Fibroblast of lung (primary cell): ENCODE measurements at regions not wholly inside any gene's neighbourhood (a gene's known extent, or its start where the extent isn't known, plus 50 kb on each side); places are given as distances from the start of the nearest gene placed in this dataset.
A peak's percentile ranks its signal among the peaks of the same experiment; 100 is the strongest.

Experiments
- DNase-seq, 2 donors: peaks; one replicate each; pipeline versions ENCODE4 v3.0.0 to v3.0.0-alpha.2; 2010; ENCODE audit warnings: low read depth in 2 of 2
- H2AFZ ChIP-seq: 2 replicates; pipeline ENCODE4 v1.5.1; 2012; ENCODE audit warnings: low read length, control low read depth, inconsistent platforms
- H3K27ac ChIP-seq: 2 replicates; pipeline ENCODE4 v1.5.1; 2011; ENCODE audit warnings: low read length, control low read depth; ENCODE audit not compliant: insufficient read depth
- H3K27me3 ChIP-seq: 2 replicates; pipeline ENCODE4 v1.5.1; 2011; ENCODE audit warnings: mild to moderate bottlenecking, low read length; ENCODE audit not compliant: control insufficient read depth, insufficient read depth
- H3K36me3 ChIP-seq: 2 replicates; pipeline ENCODE4 v1.5.1; 2011; ENCODE audit warnings: low read length; ENCODE audit not compliant: control insufficient read depth, insufficient read depth
- H3K4me1 ChIP-seq: 2 replicates; pipeline ENCODE4 v1.5.1; 2011; ENCODE audit warnings: low read length; ENCODE audit not compliant: control insufficient read depth, insufficient read depth; ENCODE audit errors: extremely low read depth
- H3K4me2 ChIP-seq: 2 replicates; pipeline ENCODE4 v1.5.1; 2011; ENCODE audit warnings: low read length, control low read depth; ENCODE audit not compliant: insufficient read depth; ENCODE audit errors: extremely low read depth
- H3K4me3 ChIP-seq, 4 experiments: fragments of 200-600 bp in 1 of 4; sonication (generic) in 1 of 4; replicated peaks in 1 of 4; 2 replicates each; pipeline ENCODE4 v1.5.1; 2011 to 2016; ENCODE audit warnings: low read length in 4 of 4, low read depth in 3 of 4, mild to moderate bottlenecking in 3 of 4, control low read depth in 2 of 4, inconsistent platforms in 1 of 4, mixed read lengths in 1 of 4; ENCODE audit not compliant: insufficient read depth in 1 of 4; ENCODE audit errors: control extremely low read depth in 1 of 4
- H3K79me2 ChIP-seq: 2 replicates; pipeline ENCODE4 v1.5.1; 2012; ENCODE audit warnings: mild to moderate bottlenecking, low read length, inconsistent platforms; ENCODE audit not compliant: control insufficient read depth, insufficient read depth
- H3K9ac ChIP-seq: 2 replicates; pipeline ENCODE4 v1.5.1; 2011; ENCODE audit warnings: mild to moderate bottlenecking, low read length, control low read depth; ENCODE audit not compliant: insufficient read depth
- H3K9me3 ChIP-seq: 2 replicates; pipeline ENCODE4 v1.5.1; 2012; ENCODE audit warnings: low read depth, low read length; ENCODE audit not compliant: control insufficient read depth, insufficient read depth
- H4K20me1 ChIP-seq: 2 replicates; pipeline ENCODE4 v1.5.1; 2011; ENCODE audit warnings: low read length; ENCODE audit not compliant: control insufficient read depth, insufficient read depth; ENCODE audit errors: extremely low read depth
- CTCF ChIP-seq, 2 donors: IDR thresholded peaks in 1 of 2; conservative IDR thresholded peaks in 1 of 2; 1 replicate in 1 of 2; 2 replicates in 1 of 2; pipeline ENCODE4 v1.5.1; 2011 to 2012; ENCODE audit warnings: low read length in 2 of 2, control low read depth in 1 of 2, inconsistent platforms in 1 of 2, low read depth in 1 of 2, mild to moderate bottlenecking in 1 of 2
- EZH2 ChIP-seq: IDR thresholded peaks from 2 replicates; pipeline ENCODE4 v1.5.1; 2012; ENCODE audit warnings: low read length, control low read depth, mild to moderate bottlenecking; ENCODE audit errors: missing control alignments

GRCh38 chr17:31598399-31598782 lies 206.9 kb downstream of the RAB11FIP4 start:
- no peak for DNase-seq
- no peak for TF ChIP-seq EZH2
- TF ChIP-seq CTCF (conservative IDR thresholded peaks at IDR 0.05 in 1 of 2, IDR thresholded peaks at IDR 0.05 in 1 of 2; ENCODE audit: low read depth in 1 of 2, low read length in 2 of 2) = no peak
- Histone ChIP-seq H3K27ac (no peak overlapping the region), H3K4me2 (no peak overlapping the region), H3K36me3 (peaks cover 10% of the 10 kb centered on the region), H3K4me3 (no peak overlapping the region), H3K27me3 (no peaks in the 10 kb centered on the region), H4K20me1 (no peaks in the 10 kb centered on the region), H3K9ac (no peak overlapping the region), H2AFZ (no peak overlapping the region), H3K4me1 (peaks cover 36% of the 10 kb centered on the region), H3K79me2 (no peaks in the 10 kb centered on the region), H3K9me3 (no peaks in the 10 kb centered on the region)

- Histone ChIP-seq H3K9ac (no peak overlapping the region), H3K4me2 (no peak overlapping the region), H3K27ac (peak overlapping the region; percentile 81), H3K79me2 (no peaks in the 10 kb centered on the region), H2AFZ (no peak overlapping the region), H3K9me3 (no peaks in the 10 kb centered on the region), H4K20me1 (no peaks in the 10 kb centered on the region), H3K4me1 (peaks cover 37% of the 10 kb centered on the region), H3K4me3 (no peak overlapping the region), H3K27me3 (no peaks in the 10 kb centered on the region), H3K36me3 (peaks cover 10% of the 10 kb centered on the region)
- TF ChIP-seq CTCF (conservative IDR thresholded peaks at IDR 0.05 in 1 of 2, IDR thresholded peaks at IDR 0.05 in 1 of 2; ENCODE audit: low read depth in 1 of 2, low read length in 2 of 2) (no peak), EZH2 (no peak)
- no peak for DNase-seq
Measured at GRCh38 chr17:31597646-31598398, 206.3 kb downstream of the RAB11FIP4 start.

- H3K4me3 ChIP-seq = no peak overlapping the region
- H3K9ac ChIP-seq = no peak overlapping the region
- H3K79me2 ChIP-seq = no peaks in the 10 kb centered on the region
- no peak overlapping the region for H3K4me2 ChIP-seq
- peak; percentile 96 to 99 for DNase-seq
- no peak overlapping the region for H2AFZ ChIP-seq
- no peaks in the 10 kb centered on the region for H4K20me1 ChIP-seq
- H3K9me3 ChIP-seq = no peaks in the 10 kb centered on the region
- H3K27me3 ChIP-seq = no peaks in the 10 kb centered on the region
- H3K36me3 ChIP-seq = peaks cover 10% of the 10 kb centered on the region
- H3K27ac ChIP-seq = peak overlapping the region; percentile 81
- peaks cover 37% of the 10 kb centered on the region for H3K4me1 ChIP-seq
- no peak for TF ChIP-seq CTCF (conservative IDR thresholded peaks at IDR 0.05 in 1 of 2, IDR thresholded peaks at IDR 0.05 in 1 of 2; ENCODE audit: low read depth in 1 of 2, low read length in 2 of 2)
- no peak for TF ChIP-seq EZH2
Measured at GRCh38 chr17:31596382-31597323, 205.2 kb downstream of the RAB11FIP4 start.
